CD4-positive, alpha-beta T cell treated with Interleukin-6 at 100 ng/mL for 8 hours (primary cell): ENCODE measurements at regions not wholly inside any gene's neighbourhood (a gene's known extent, or its start where the extent isn't known, plus 50 kb on each side); places are given as distances from the start of the nearest gene placed in this dataset.
"Not testable (repeated sequence)": the region's sequence is repeated elsewhere in the genome, so short reads cannot be mapped to it uniquely, and the experiment has no call there.

Source experiments
- DNase-seq: peaks from one replicate; pipeline ENCODE4 v3.0.0-alpha.2; 2020; ENCODE audit warnings: mixed read lengths, low spot score

- DNase-seq, result no peak
These were observed 66.4 kb upstream of the RAB6C start for GRCh38 chr2:129912871-129913694.

- DNase-seq, result no peak
These were observed 65.6 kb upstream of the RAB6C start for GRCh38 chr2:129913695-129914495.

- no peak for DNase-seq
These were observed 64.7 kb upstream of the RAB6C start for GRCh38 chr2:129914538-129915302.

GRCh38 chr2:129915303-129915840, 64.1 kb upstream of the RAB6C start:
- no peak for DNase-seq

- DNase-seq, result no peak
These were observed 60.9 kb upstream of the RAB6C start for GRCh38 chr2:129918604-129919003.

GRCh38 chr2:129922571-129923264, 56.7 kb upstream of the RAB6C start:
- DNase-seq, result no peak

- DNase-seq, result no peak
These were observed 56.0 kb upstream of the RAB6C start for GRCh38 chr2:129923265-129924091.

GRCh38 chr2:129924115-129924514, 55.4 kb upstream of the RAB6C start:
- DNase-seq, result not testable (repeated sequence)

- DNase-seq, result no peak
These were observed 54.1 kb upstream of the RAB6C start for GRCh38 chr2:129925381-129925780.

GRCh38 chr2:129927696-129928095, 51.8 kb upstream of the RAB6C start:
- DNase-seq, result no peak

GRCh38 chr2:129929321-129930290, 49.9 kb upstream of the RAB6C start:
- DNase-seq, result no peak
